ENCODE measurements at regions not wholly inside any gene's neighbourhood (a gene's known extent, or its start where the extent isn't known, plus 50 kb on each side); places are given as distances from the start of the nearest gene placed in this dataset.

- TF ChIP-seq, protein P1, sequence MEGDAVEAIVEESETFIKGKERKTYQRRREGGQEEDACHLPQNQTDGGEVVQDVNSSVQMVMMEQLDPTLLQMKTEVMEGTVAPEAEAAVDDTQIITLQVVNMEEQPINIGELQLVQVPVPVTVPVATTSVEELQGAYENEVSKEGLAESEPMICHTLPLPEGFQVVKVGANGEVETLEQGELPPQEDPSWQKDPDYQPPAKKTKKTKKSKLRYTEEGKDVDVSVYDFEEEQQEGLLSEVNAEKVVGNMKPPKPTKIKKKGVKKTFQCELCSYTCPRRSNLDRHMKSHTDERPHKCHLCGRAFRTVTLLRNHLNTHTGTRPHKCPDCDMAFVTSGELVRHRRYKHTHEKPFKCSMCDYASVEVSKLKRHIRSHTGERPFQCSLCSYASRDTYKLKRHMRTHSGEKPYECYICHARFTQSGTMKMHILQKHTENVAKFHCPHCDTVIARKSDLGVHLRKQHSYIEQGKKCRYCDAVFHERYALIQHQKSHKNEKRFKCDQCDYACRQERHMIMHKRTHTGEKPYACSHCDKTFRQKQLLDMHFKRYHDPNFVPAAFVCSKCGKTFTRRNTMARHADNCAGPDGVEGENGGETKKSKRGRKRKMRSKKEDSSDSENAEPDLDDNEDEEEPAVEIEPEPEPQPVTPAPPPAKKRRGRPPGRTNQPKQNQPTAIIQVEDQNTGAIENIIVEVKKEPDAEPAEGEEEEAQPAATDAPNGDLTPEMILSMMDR (IDR thresholded peaks at IDR 0.05), result no peak
- TF ChIP-seq POLR2A (IDR thresholded peaks at IDR 0.05), result no peak
Observed at GRCh38 chr10:117677890-117678500, 135.4 kb downstream of the EMX2 start.

Measured in esophagus squamous epithelium (tissue), 4 donors.